Loucy (cell line): ENCODE measurements at regions not wholly inside any gene's neighbourhood (a gene's known extent, or its start where the extent isn't known, plus 50 kb on each side); places are given as distances from the start of the nearest gene placed in this dataset.

Experiments
- H2AFZ ChIP-seq: fragments of 200-600 bp; sonication (generic); 2 replicates; pipeline ENCODE4 v1.6.0; 2016; ENCODE audit warnings: antibody characterized with exemption, mild to moderate bottlenecking, low read length, moderate library complexity
- H3F3A ChIP-seq: fragments of 200-600 bp; 2 replicates; pipeline ENCODE4 v1.6.0; 2016; ENCODE audit warnings: antibody characterized with exemption, low read depth, mild to moderate bottlenecking
- H3K27me3 ChIP-seq: fragments of 200-600 bp; sonication (generic); 2 replicates; pipeline ENCODE4 v1.6.1; 2014; ENCODE audit warnings: low read length, mild to moderate bottlenecking; ENCODE audit not compliant: insufficient read depth, poor library complexity, severe bottlenecking
- H3K36me3 ChIP-seq: fragments of 200-600 bp; sonication (generic); 2 replicates; pipeline ENCODE4 v1.6.1; 2016; ENCODE audit warnings: low read length; ENCODE audit not compliant: insufficient read depth
- H3K4me1 ChIP-seq: fragments of 200-600 bp; sonication (generic); 2 replicates; pipeline ENCODE4 v1.5.1; 2014; ENCODE audit warnings: low read length, mild to moderate bottlenecking; ENCODE audit not compliant: insufficient read depth, poor library complexity, severe bottlenecking
- H3K4me2 ChIP-seq: fragments of 200-600 bp; sonication (generic); 2 replicates; pipeline ENCODE4 v1.6.0; 2014; ENCODE audit warnings: antibody characterized with exemption, low read length, low read depth, mild to moderate bottlenecking; ENCODE audit not compliant: poor library complexity, severe bottlenecking
- H3K4me3 ChIP-seq: fragments of 200-600 bp; sonication (generic); 2 replicates; pipeline ENCODE4 v1.5.1; 2014; ENCODE audit warnings: low read length, mild to moderate bottlenecking, mixed read lengths; ENCODE audit not compliant: poor library complexity, severe bottlenecking
- H3K79me2 ChIP-seq: fragments of 200-600 bp; sonication (generic); 2 replicates; pipeline ENCODE4 v1.6.1; 2014; ENCODE audit warnings: low read length; ENCODE audit not compliant: insufficient read depth
- H3K9ac ChIP-seq: fragments of 200-600 bp; sonication (generic); 2 replicates; pipeline ENCODE4 v1.6.0; 2014; ENCODE audit warnings: mild to moderate bottlenecking, low read depth, low read length, moderate library complexity; ENCODE audit not compliant: poor library complexity, severe bottlenecking
- H3K9me2 ChIP-seq: fragments of 200-600 bp; sonication (generic); replicated peaks from 2 replicates; pipeline ENCODE4 v1.6.1; 2016; ENCODE audit warnings: low read depth, low read length, mixed read lengths
- H3K9me3 ChIP-seq: fragments of 200-600 bp; sonication (generic); 2 replicates; pipeline ENCODE4 v1.6.1; 2014; ENCODE audit warnings: mild to moderate bottlenecking, antibody characterized with exemption, low read length, low read depth; ENCODE audit not compliant: insufficient read depth
- H4K20me1 ChIP-seq: fragments of 200-600 bp; sonication (generic); 2 replicates; pipeline ENCODE4 v1.6.0; 2014; ENCODE audit warnings: antibody characterized with exemption, low read length, mild to moderate bottlenecking; ENCODE audit not compliant: insufficient read depth, poor library complexity, severe bottlenecking
- CTCF ChIP-seq: fragments of 200-600 bp; sonication (generic); conservative IDR thresholded peaks from 2 replicates; pipeline ENCODE4 v1.5.1; 2014; ENCODE audit warnings: mild to moderate bottlenecking, antibody characterized with exemption, low read length
- EZH2phosphoT487 ChIP-seq: fragments of 200-600 bp; IDR thresholded peaks from 2 replicates; pipeline ENCODE4 v1.6.1; 2018; ENCODE audit warnings: antibody characterized with exemption, mild to moderate bottlenecking, moderate library complexity, borderline replicate concordance

DNA sequence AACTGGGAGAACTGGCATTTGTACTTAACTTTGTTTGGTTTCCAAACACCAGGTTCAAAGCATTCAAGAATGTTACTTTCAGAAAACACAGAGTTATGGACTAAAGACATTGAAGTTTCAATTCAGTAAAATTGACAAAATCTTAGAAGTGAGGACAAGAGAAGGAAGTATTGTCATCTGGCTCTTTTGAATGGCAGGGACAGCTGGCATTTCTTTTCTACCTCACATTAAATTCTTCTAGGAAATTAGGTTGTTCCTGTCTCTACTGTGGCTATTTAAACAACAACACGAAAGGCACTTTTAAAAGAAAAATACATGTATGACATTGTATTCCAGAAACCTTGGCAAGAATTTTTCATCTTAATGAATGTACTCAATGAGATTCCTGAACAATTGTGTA lies 600.0 kb upstream of the CA10 start:
- no peaks in the 10 kb centered on the region for H3K79me2 ChIP-seq
- H3K4me2 ChIP-seq: no peak overlapping the region
- H3F3A ChIP-seq: no peaks in the 10 kb centered on the region
- H3K4me3 ChIP-seq: no peak overlapping the region
- H3K27me3 ChIP-seq: no peaks in the 10 kb centered on the region
- H4K20me1 ChIP-seq: no peaks in the 10 kb centered on the region
- H2AFZ ChIP-seq: no peak overlapping the region
- H3K9me3 ChIP-seq: no peaks in the 10 kb centered on the region
- no peaks in the 10 kb centered on the region for H3K4me1 ChIP-seq
- H3K9me2 ChIP-seq: no peaks in the 10 kb centered on the region
- H3K9ac ChIP-seq: no peak overlapping the region
- no peaks in the 10 kb centered on the region for H3K36me3 ChIP-seq
- TF ChIP-seq CTCF (no peak), EZH2phosphoT487 (no peak)

GRCh38 chr17:52756746-52757145 lies 598.2 kb upstream of the CA10 start:
- H3F3A ChIP-seq: no peaks in the 10 kb centered on the region
- TF ChIP-seq EZH2phosphoT487 (no peak), CTCF (no peak)
- no peak overlapping the region for H3K9ac ChIP-seq

DNA sequence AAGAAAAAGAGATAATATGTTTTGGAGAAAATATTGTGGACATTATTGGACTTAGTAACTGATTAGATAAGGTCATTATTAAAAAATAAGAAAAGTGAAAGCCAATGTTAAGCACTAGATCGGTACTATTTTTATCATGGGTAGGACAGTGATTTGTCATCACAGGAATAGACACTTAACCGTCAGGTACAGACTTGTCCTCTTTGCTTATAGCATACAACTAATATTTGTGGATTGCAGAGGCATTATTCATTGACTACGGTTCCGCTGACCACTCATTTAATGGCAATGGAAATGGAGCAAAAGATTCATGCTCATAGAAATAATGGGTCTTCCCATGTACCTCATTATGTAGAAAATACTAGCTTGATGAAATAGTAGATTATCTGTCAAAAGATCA lies 596.3 kb upstream of the CA10 start:
- Histone ChIP-seq H3K4me1 (no peaks in the 10 kb centered on the region), H3K36me3 (no peaks in the 10 kb centered on the region), H3K9me3 (no peaks in the 10 kb centered on the region; the same call in 1 of the 2 replicates), H3K4me2 (no peak overlapping the region), H3F3A (no peaks in the 10 kb centered on the region), H3K9me2 (no peaks in the 10 kb centered on the region), H3K27me3 (no peaks in the 10 kb centered on the region), H4K20me1 (no peaks in the 10 kb centered on the region), H3K4me3 (no peak overlapping the region), H3K79me2 (no peaks in the 10 kb centered on the region), H2AFZ (no peak overlapping the region), H3K9ac (no peak overlapping the region)
- TF ChIP-seq CTCF (no peak), EZH2phosphoT487 (no peak)

More at GRCh38 chr17:52756746-52757145, 598.2 kb upstream of the CA10 start:
- Histone ChIP-seq H3K4me1 (no peaks in the 10 kb centered on the region), H3K4me2 (no peak overlapping the region), H3K4me3 (no peak overlapping the region), H3K36me3 (no peaks in the 10 kb centered on the region), H2AFZ (no peak overlapping the region), H3K9me3 (no peaks in the 10 kb centered on the region), H3K79me2 (no peaks in the 10 kb centered on the region), H3K9me2 (no peaks in the 10 kb centered on the region), H4K20me1 (no peaks in the 10 kb centered on the region), H3K27me3 (no peaks in the 10 kb centered on the region)
